Effector memory CD4-positive, alpha-beta T cell (primary cell): ENCODE measurements at regions not wholly inside any gene's neighbourhood (a gene's known extent, or its start where the extent isn't known, plus 50 kb on each side); places are given as distances from the start of the nearest gene placed in this dataset.

Source experiments
- DNase-seq, 3 donors: peaks; one replicate each; pipeline ENCODE4 v3.0.0-alpha.2; 2020
- H3K27ac ChIP-seq: 2 replicates; pipeline ENCODE4 v1.7.0; 2013; ENCODE audit warnings: mild to moderate bottlenecking, low read length, moderate library complexity; ENCODE audit not compliant: insufficient read depth, poor library complexity, severe bottlenecking
- H3K27me3 ChIP-seq: replicated peaks from 2 replicates; pipeline ENCODE4 v1.7.0; 2013; ENCODE audit warnings: mild to moderate bottlenecking, low read length; ENCODE audit not compliant: insufficient read depth, control insufficient read depth, poor library complexity, severe bottlenecking
- H3K36me3 ChIP-seq: 2 replicates; pipeline ENCODE4 v1.7.0; 2013; ENCODE audit warnings: mild to moderate bottlenecking, low read length, moderate library complexity; ENCODE audit not compliant: control insufficient read depth, insufficient read depth
- H3K4me1 ChIP-seq: 2 replicates; pipeline ENCODE4 v1.7.0; 2013; ENCODE audit warnings: low read length, mild to moderate bottlenecking; ENCODE audit not compliant: control insufficient read depth, insufficient read depth, poor library complexity, severe bottlenecking
- H3K4me3 ChIP-seq: 2 replicates; pipeline ENCODE4 v1.7.0; 2013; ENCODE audit warnings: low read length, low read depth, mild to moderate bottlenecking; ENCODE audit not compliant: insufficient read depth, poor library complexity, severe bottlenecking
- H3K9me3 ChIP-seq: 2 replicates; pipeline ENCODE4 v1.7.0; 2013; ENCODE audit warnings: mild to moderate bottlenecking, low read length, moderate library complexity; ENCODE audit not compliant: control insufficient read depth

DNA sequence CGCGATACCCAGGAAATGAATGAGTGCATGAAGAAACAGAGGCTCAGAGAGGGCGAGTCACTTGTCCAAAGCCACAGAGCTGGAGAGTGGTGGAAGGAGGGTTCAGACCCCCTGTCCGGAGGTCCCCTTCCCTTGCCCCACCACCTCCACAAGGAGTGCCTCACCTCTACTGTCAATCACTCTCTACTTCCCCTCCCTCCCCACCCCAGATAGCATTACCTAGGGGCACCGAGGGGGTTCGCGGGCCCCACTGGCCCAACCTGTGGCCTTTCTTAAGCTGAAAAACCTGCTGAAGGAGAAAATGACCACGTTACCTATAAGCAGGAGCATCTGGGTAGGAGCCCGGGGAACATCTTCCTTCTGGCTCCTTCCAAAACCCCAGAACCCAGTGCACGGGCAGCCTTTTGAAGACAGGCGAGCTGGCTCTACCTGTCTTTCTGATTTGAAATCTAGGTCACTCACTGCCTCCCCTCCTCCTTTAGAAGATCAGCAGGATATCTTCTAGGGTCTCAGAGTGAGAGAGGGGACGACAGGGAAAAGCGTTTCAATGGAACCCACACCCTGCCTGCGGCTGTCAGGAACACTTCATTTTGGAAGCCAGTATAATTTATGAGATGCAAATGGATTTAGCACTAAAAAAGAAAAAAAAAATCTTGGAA lies 89.9 kb upstream of the MEF2A start:
- Histone ChIP-seq H3K27me3 (no peaks in the 10 kb centered on the region), H3K9me3 (no peaks in the 10 kb centered on the region), H3K4me3 (no peak overlapping the region), H3K27ac (no peak overlapping the region), H3K4me1 (no peaks in the 10 kb centered on the region), H3K36me3 (no peaks in the 10 kb centered on the region)
- DNase-seq = no peak

- Histone ChIP-seq H3K9me3 (no peaks in the 10 kb centered on the region), H3K27ac (no peak overlapping the region), H3K27me3 (no peaks in the 10 kb centered on the region), H3K4me3 (no peak overlapping the region), H3K4me1 (no peaks in the 10 kb centered on the region), H3K36me3 (no peaks in the 10 kb centered on the region)
- no peak for DNase-seq
Observed at GRCh38 chr15:99476413-99477222, 89.2 kb upstream of the MEF2A start.

DNA sequence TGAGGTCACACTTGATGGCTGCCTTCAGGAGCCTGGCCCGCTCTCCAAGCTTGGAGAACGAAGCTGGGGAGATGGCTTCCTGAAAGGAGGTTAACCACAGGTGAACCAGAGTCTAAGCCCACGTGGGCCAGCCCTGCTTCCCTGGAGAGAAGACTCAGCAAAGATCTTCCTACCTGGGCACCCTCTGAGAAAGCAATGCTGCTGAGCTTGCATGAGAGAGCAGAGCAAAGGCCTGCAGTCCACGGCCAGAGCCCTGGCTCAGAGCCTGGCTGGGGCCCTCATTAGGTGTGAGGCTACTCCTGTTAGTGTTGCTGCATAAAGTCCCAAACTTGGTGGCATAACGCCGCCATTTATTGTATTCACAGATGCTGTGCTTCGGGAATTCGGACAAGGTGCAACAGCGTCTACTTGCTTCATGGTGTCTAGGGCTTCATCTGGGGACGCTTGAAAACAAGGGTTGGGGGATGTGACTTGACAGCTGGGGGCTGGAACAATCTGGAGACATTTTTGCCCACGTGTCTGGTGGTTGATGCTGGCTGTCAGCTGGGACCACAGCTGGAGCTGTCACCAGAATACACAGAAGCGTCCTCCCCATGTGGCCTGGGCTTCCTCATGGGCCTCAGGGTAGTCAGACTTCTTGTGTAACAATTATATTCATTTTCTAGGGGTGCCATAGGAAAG lies 87.9 kb upstream of the MEF2A start:
- no peak for DNase-seq
- Histone ChIP-seq H3K27ac (no peak overlapping the region), H3K27me3 (no peaks in the 10 kb centered on the region)

DNA sequence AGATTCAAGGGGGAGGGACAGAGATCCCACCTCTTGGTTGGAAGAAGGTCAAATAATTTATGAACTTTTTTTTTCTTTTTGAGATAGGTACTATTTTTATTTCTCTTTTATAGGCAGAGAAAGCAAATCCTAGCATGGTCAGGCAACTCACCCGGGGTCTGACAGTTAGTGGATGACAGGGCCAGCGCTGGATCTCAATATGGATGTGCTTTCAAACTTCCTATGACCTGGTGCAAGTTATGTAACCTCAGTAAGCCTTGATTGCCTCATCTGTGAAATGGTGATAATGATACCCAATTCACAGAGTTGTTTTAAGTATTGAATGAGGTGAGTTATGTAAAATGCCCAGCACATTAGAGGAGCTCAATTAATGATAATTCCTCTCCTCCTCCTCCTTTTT lies 86.8 kb upstream of the MEF2A start:
- no peak overlapping the region for H3K4me3 ChIP-seq
- no peak for DNase-seq
- no peaks in the 10 kb centered on the region for H3K9me3 ChIP-seq
- H3K4me1 ChIP-seq = no peaks in the 10 kb centered on the region
- no peaks in the 10 kb centered on the region for H3K27me3 ChIP-seq
- no peak overlapping the region for H3K27ac ChIP-seq
- no peaks in the 10 kb centered on the region for H3K36me3 ChIP-seq

More for the DNA sequence above, 87.9 kb upstream of the MEF2A start:
- Histone ChIP-seq H3K4me3 (no peak overlapping the region), H3K36me3 (no peaks in the 10 kb centered on the region), H3K9me3 (no peaks in the 10 kb centered on the region), H3K4me1 (no peaks in the 10 kb centered on the region)

DNA sequence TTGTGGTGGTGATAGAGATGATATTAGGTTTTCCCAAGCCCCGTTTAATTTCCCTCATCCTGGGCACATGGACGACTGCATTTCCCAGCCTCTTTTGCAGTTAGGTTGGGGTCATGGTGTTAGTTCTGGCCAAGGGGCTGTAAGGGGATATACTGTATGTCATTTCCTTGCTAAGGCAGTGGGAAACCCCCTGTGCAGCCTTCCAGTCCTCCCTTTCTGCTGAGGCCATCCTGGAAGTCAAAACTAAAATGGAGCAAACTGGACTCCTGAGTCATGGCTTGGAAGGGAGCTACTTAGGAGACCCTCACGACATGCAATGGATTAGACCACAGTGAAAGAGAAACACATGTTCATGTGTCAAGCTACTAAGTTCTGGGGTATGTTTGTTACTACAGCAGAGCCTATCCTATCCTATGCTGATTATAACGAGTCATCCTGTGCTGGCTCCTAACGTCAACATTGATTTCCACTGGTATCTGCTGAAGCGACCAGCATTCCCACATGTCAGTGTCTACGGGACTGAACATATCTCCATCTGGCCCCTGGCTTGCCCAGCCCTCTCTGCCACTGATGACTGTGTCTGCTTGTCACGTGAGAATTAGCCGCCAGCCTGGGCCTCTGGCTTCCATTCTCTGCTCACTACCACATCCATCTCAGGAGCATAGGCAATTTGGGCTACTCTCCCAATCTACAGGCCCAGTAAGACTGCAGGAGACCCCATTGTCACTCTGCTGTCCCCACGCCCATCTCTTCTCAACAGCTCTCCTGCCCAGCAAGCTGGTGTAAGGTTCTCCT lies 85.6 kb upstream of the MEF2A start:
- H3K4me1 ChIP-seq = no peaks in the 10 kb centered on the region
- H3K27ac ChIP-seq = no peak overlapping the region
- DNase-seq = no peak
- no peaks in the 10 kb centered on the region for H3K36me3 ChIP-seq
- no peak overlapping the region for H3K4me3 ChIP-seq
- H3K27me3 ChIP-seq = no peaks in the 10 kb centered on the region
- H3K9me3 ChIP-seq = no peaks in the 10 kb centered on the region

GRCh38 chr15:99481113-99481950 lies 84.5 kb upstream of the MEF2A start:
- Histone ChIP-seq H3K4me1 (no peaks in the 10 kb centered on the region), H3K4me3 (no peak overlapping the region), H3K27me3 (no peaks in the 10 kb centered on the region), H3K27ac (no peak overlapping the region), H3K9me3 (no peaks in the 10 kb centered on the region), H3K36me3 (no peaks in the 10 kb centered on the region)
- no peak for DNase-seq

GRCh38 chr15:99481951-99482230 lies 83.9 kb upstream of the MEF2A start:
- no peak for DNase-seq
- Histone ChIP-seq H3K27ac (no peak overlapping the region), H3K27me3 (no peaks in the 10 kb centered on the region), H3K4me3 (no peak overlapping the region), H3K4me1 (no peaks in the 10 kb centered on the region), H3K36me3 (no peaks in the 10 kb centered on the region), H3K9me3 (no peaks in the 10 kb centered on the region)

DNA sequence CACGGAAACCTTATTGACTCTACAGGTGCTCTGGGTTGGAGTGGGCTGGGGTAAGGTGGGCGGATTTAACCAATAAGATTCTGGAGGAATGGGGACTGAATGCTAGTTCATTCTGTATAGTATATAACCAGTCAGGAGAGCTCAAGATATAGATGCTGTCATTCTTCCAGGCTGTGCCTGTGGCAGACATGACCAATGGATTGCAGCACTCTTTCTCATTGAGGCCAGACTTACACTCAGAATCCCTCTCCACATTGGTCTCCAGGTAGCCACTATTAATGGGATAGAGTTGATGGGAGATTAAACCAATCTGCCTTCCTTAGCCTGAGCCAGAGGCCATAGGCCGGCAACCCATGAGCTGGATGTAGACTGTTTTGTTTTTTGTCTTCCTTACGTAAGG lies 82.8 kb upstream of the MEF2A start:
- no peak overlapping the region for H3K4me3 ChIP-seq
- no peaks in the 10 kb centered on the region for H3K27me3 ChIP-seq
- H3K9me3 ChIP-seq = no peaks in the 10 kb centered on the region
- no peak overlapping the region for H3K27ac ChIP-seq
- DNase-seq = no peak
- no peaks in the 10 kb centered on the region for H3K36me3 ChIP-seq
- H3K4me1 ChIP-seq = no peaks in the 10 kb centered on the region

DNA sequence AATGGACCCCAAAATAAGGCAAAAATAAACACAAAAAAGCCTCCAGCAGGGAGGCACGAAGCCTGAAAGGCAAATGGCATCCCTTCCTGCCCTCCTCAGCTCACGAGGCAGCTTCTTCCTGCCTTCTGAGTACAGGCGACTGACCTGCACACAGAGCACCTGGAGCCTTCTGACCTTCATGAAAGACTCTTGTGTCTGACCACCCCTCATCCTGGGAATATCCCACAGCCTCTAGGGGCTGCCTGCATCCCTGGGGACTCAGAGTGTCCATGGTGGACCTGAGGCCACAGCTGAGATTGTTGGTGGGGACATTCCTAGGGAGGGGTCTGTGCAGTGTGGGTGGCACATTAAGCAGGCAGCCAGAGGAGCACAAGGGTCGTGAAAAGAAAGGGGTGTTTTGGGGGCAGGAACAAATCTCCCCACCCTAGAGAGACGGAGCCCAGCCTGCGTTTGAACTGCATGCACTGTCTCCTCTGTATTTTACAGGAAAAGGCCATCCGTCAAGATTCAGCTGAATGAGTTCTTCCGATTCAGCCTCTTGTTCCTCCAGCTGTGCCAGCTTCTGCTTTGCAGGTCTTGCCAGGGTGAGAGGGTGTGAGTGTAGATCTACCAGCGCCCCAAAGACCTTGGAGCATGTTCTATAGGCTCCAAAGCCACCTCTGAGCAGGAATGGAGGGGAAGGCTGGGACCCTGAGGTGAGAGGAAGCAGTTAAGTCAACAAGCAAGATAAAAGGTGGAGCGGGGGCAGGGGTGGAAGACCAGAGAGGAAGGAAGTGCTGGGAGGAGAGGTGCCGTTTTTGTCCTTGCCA lies 80.4 kb upstream of the MEF2A start:
- Histone ChIP-seq H3K4me1 (no peaks in the 10 kb centered on the region), H3K27me3 (no peaks in the 10 kb centered on the region), H3K4me3 (no peak overlapping the region), H3K9me3 (no peaks in the 10 kb centered on the region), H3K27ac (no peak overlapping the region), H3K36me3 (no peaks in the 10 kb centered on the region)
- no peak for DNase-seq
